K562 (cell line): ENCODE measurements at regions not wholly inside any gene's neighbourhood (a gene's known extent, or its start where the extent isn't known, plus 50 kb on each side); places are given as distances from the start of the nearest gene placed in this dataset.

Experiments used
- ATAC-seq: fragments of 200-7000 bp; cut with Tn5 transposase; 3 replicates; pipeline ENCODE4 v1.9.1; 2020; ENCODE audit warnings: moderate library complexity
- BruUV-seq: library from RNA; stranded (reverse); fragments of 400-500 nt; replicated peaks from 2 replicates; lab custom pipeline; 2021; lab: Mats Ljungman, UMichigan
- CTCF ChIA-PET: fragments of 300-600 bp; formaldehyde crosslinking; extraction: SDS; loops from one replicate; lab custom pipeline; 2021; ENCODE audit warnings: low intra/inter-chr PET ratio; lab: Yijun Ruan, JAX
- POLR2A ChIA-PET: fragments of 300-600, 350-650 bp; sonication (Branson Sonifier 250); formaldehyde crosslinking; extraction: SDS; loops from one replicate; lab custom pipeline; 2021; ENCODE audit warnings: antibody characterized with exemption, inconsistent platforms; lab: Yijun Ruan, JAX
- DNase-seq, 4 experiments: peaks; one replicate each; pipeline versions ENCODE4 v3.0.0 to v3.0.0-alpha.2; 2011 to 2018; ENCODE audit warnings: low spot score in 3 of 4, mixed read lengths in 3 of 4; ENCODE audit errors: extremely low read depth in 1 of 4
- FAIRE-seq: peaks from 2 replicates; lab custom pipeline; 2011; peaks lifted over from hg19 to GRCh38; lab: Jason Lieb, UNC
- H2AFZ ChIP-seq: 2 replicates; pipeline ENCODE4 v1.6.0; 2011; ENCODE audit warnings: low read depth, low read length, control low read depth, inconsistent platforms
- H3K27ac ChIP-seq: fragments of 200-600 bp; 3 replicates; pipeline ENCODE4 v1.8.0; 2011; ENCODE audit warnings: low read depth, mild to moderate bottlenecking, control low read depth, inconsistent platforms, low read length, moderate library complexity, mixed read lengths; ENCODE audit errors: extremely low read depth
- H3K27me3 ChIP-seq, 2 experiments: fragments of 300-600 bp in 1 of 2; 2 replicates in 1 of 2; 3 replicates in 1 of 2; pipeline versions ENCODE4 v1.6.0 to v1.8.0; 2011; ENCODE audit warnings: inconsistent platforms in 2 of 2, low read length in 2 of 2, mild to moderate bottlenecking in 1 of 2, mixed read lengths in 1 of 2, moderate library complexity in 1 of 2; ENCODE audit not compliant: control insufficient read depth in 2 of 2, insufficient read depth in 2 of 2
- H3K36me3 ChIP-seq: fragments of 300-600 bp; 3 replicates; pipeline ENCODE4 v1.8.0; 2011; ENCODE audit warnings: mild to moderate bottlenecking, low read length, inconsistent platforms; ENCODE audit not compliant: control insufficient read depth, insufficient read depth
- H3K4me1 ChIP-seq, 2 experiments: fragments of 200-600 bp in 1 of 2; replicated peaks in 1 of 2; 2 replicates in 1 of 2; 3 replicates in 1 of 2; pipeline versions ENCODE4 v1.5.1 to v1.8.0; 2011; ENCODE audit warnings: inconsistent platforms in 2 of 2, low read length in 2 of 2, mild to moderate bottlenecking in 1 of 2, mixed read lengths in 1 of 2, moderate library complexity in 1 of 2; ENCODE audit not compliant: control insufficient read depth in 2 of 2, insufficient read depth in 2 of 2
- H3K4me2 ChIP-seq: 2 replicates; pipeline ENCODE4 v1.6.1; 2011; ENCODE audit warnings: low read length, control low read depth, inconsistent platforms, mixed read lengths; ENCODE audit not compliant: insufficient read depth
- H3K4me3 ChIP-seq: fragments of 200-600 bp; sonication (generic), shearing (Covaris generic); 2 replicates; pipeline ENCODE4 v1.5.1; 2016; ENCODE audit warnings: control low read depth, inconsistent platforms
- H3K79me2 ChIP-seq: fragments of 200-600 bp; 3 replicates; pipeline ENCODE4 v1.8.0; 2011; ENCODE audit warnings: low read length, inconsistent platforms; ENCODE audit not compliant: control insufficient read depth, insufficient read depth
- H3K9ac ChIP-seq, 2 experiments: 2 replicates each; pipeline versions ENCODE4 v1.6.0 to v1.6.1; 2011; ENCODE audit warnings: low read depth in 2 of 2, low read length in 2 of 2, control low read depth in 1 of 2, inconsistent platforms in 1 of 2, mild to moderate bottlenecking in 1 of 2, mixed read lengths in 1 of 2; ENCODE audit not compliant: insufficient read depth in 1 of 2
- H3K9me1 ChIP-seq: one replicate; pipeline ENCODE4 v1.6.0; 2011; ENCODE audit warnings: inconsistent platforms, mild to moderate bottlenecking, low read length, moderate library complexity; ENCODE audit not compliant: control insufficient read depth, insufficient read depth
- H3K9me3 ChIP-seq: replicated peaks from 2 replicates; pipeline ENCODE4 v1.5.1; 2011; ENCODE audit warnings: low read depth, low read length, inconsistent platforms; ENCODE audit not compliant: control insufficient read depth, insufficient read depth
- H4K20me1 ChIP-seq: replicated peaks from 2 replicates; pipeline ENCODE4 v1.6.1; 2011; ENCODE audit warnings: low read length, inconsistent platforms, mixed read lengths; ENCODE audit not compliant: control insufficient read depth, insufficient read depth
- BHLHE40 ChIP-seq: IDR thresholded peaks from 2 replicates; pipeline ENCODE4 v1.6.1; 2011; ENCODE audit warnings: low read length, improper control_type of control experiment
- BRF1 ChIP-seq: IDR thresholded peaks from 3 replicates; pipeline ENCODE4 v1.6.1; 2011; ENCODE audit warnings: borderline replicate concordance, mild to moderate bottlenecking; ENCODE audit not compliant: insufficient read length; ENCODE audit errors: extremely low read depth
- GABPA ChIP-seq: fragments of 200-800 bp; sonication (Bioruptor generic); conservative IDR thresholded peaks from 2 replicates; pipeline ENCODE4 v1.6.1; 2016; ENCODE audit warnings: low read depth, missing genetic modification characterization, missing compliant biosample characterization
- HDAC3 ChIP-seq: fragments of 450-650 bp; IDR thresholded peaks from 2 replicates; pipeline ENCODE4 v1.6.1; 2018; ENCODE audit warnings: borderline replicate concordance, mild to moderate bottlenecking, moderate library complexity; ENCODE audit not compliant: partially characterized antibody
- IRF1 ChIP-seq: sonication (generic); formaldehyde crosslinking; IDR thresholded peaks from 2 replicates; pipeline ENCODE4 v1.8.0; 2022; ENCODE audit warnings: missing genetic modification reagents, mild to moderate bottlenecking, borderline replicate concordance
- KLF6 ChIP-seq: fragments of 250-450 bp; sonication (Bioruptor Pico); IDR thresholded peaks from 2 replicates; pipeline ENCODE4 v1.4.0; 2020; ENCODE audit warnings: mild to moderate bottlenecking, moderate library complexity, borderline replicate concordance
- MLX ChIP-seq, 2 experiments: fragments of 450-650 bp in 1 of 2; sonication (generic) in 1 of 2; formaldehyde crosslinking; conservative IDR thresholded peaks; 2 replicates each; pipeline versions ENCODE4 v1.4.0 to v1.8.1; 2020 to 2022; ENCODE audit warnings: mild to moderate bottlenecking in 1 of 2, missing genetic modification reagents in 1 of 2
- PHF21A ChIP-seq: fragments of 450-650 bp; IDR thresholded peaks from 2 replicates; pipeline ENCODE4 v1.6.1; 2017; ENCODE audit warnings: low read depth, borderline replicate concordance
- PRDM10 ChIP-seq: fragments of 450-650 bp; IDR thresholded peaks from 2 replicates; pipeline ENCODE4 v1.6.1; 2018; ENCODE audit not compliant: partially characterized antibody
- TFAP4 ChIP-seq: sonication (generic); formaldehyde crosslinking; IDR thresholded peaks from 2 replicates; pipeline ENCODE4 v1.8.0; 2022; ENCODE audit warnings: missing genetic modification reagents, mild to moderate bottlenecking, moderate library complexity, borderline replicate concordance
- ZBTB49 ChIP-seq: sonication (generic); formaldehyde crosslinking; IDR thresholded peaks from 2 replicates; pipeline ENCODE4 v1.8.0; 2022; ENCODE audit warnings: missing genetic modification reagents, mild to moderate bottlenecking, borderline replicate concordance
- ZNF12 ChIP-seq: sonication (generic); formaldehyde crosslinking; IDR thresholded peaks from 2 replicates; pipeline ENCODE4 v1.4.0; 2020; ENCODE audit warnings: mild to moderate bottlenecking, missing genetic modification reagents
- WGBS: fragments of 100-300 bp; shearing (Covaris generic); methylation state at CpG from one replicate; pipeline ENCODE4 v1.1.6; 2016; ENCODE audit warnings: low coverage, mixed read lengths; ENCODE audit not compliant: insufficient coverage; ENCODE audit errors: missing lambda C conversion rate; 5-methylcytosine and 5-hydroxymethylcytosine counted together
- in situ Hi-C: fragments of 300-500 bp; cut with MboI; formaldehyde crosslinking; loops from 4 replicates; pipeline ENCODE4 v1.15.0; 2018; ENCODE audit warnings: inconsistent platforms, mixed read lengths
- intact Hi-C: fragments of 100-400 bp; cut with micrococcal nuclease; formaldehyde crosslinking; loops from 2 replicates; pipeline ENCODE4 v1.14.2; 2022

GRCh38 chr12:16119618-16120415 lies 157.7 kb downstream of the SLC15A5 start:
- no peak overlapping the region for H3K27ac ChIP-seq
- BruUV-seq = no TSS peak
- no peaks in the 10 kb centered on the region for H3K27me3 ChIP-seq
- H3K4me2 ChIP-seq = no peak overlapping the region
- WGBS = 4% methylated on average over 5 of the region's 5 CpGs
- in situ Hi-C loops (no loop called here), intact Hi-C loops (no loop called here)
- no peaks in the 10 kb centered on the region for H3K79me2 ChIP-seq
- H3K36me3 ChIP-seq = no peaks in the 10 kb centered on the region
- H2AFZ ChIP-seq = no peak overlapping the region
- no peaks in the 10 kb centered on the region for H4K20me1 ChIP-seq
- no peak overlapping the region for H3K4me3 ChIP-seq
- no peaks in the 10 kb centered on the region for H3K4me1 ChIP-seq
- H3K9ac ChIP-seq = no peak overlapping the region
- POLR2A ChIA-PET = no interaction called here
- ATAC-seq (no peak), FAIRE-seq (no peak), DNase-seq (no peak)
- H3K9me1 ChIP-seq = no peaks in the 10 kb centered on the region
- CTCF ChIA-PET = no interaction called here
- no peaks in the 10 kb centered on the region for H3K9me3 ChIP-seq
- no peak for TF ChIP-seq GABPA
- TF ChIP-seq ZBTB49 (CRISPR knock-in tag) = no peak
- no peak for TF ChIP-seq ZNF12 (CRISPR knock-in tag)
- TF ChIP-seq BRF1 = no peak
- no peak for TF ChIP-seq BHLHE40
- TF ChIP-seq PHF21A = no peak
- no peak for TF ChIP-seq MLX (CRISPR knock-in tag; conservative IDR thresholded peaks at IDR 0.05)
- TF ChIP-seq IRF1 (CRISPR knock-in tag) = no peak
- TF ChIP-seq KLF6 (CRISPR knock-in tag) = no peak
- no peak for TF ChIP-seq PRDM10
- TF ChIP-seq TFAP4 = no peak
- no peak for TF ChIP-seq HDAC3
